ENCODE measurements at regions not wholly inside any gene's neighbourhood (a gene's known extent, or its start where the extent isn't known, plus 50 kb on each side); places are given as distances from the start of the nearest gene placed in this dataset.

GRCh38 chr6:81818901-81819361, 66.5 kb upstream of the TENT5A start:
- DNase-seq (ENCODE audit: low read depth): no peak

DNA sequence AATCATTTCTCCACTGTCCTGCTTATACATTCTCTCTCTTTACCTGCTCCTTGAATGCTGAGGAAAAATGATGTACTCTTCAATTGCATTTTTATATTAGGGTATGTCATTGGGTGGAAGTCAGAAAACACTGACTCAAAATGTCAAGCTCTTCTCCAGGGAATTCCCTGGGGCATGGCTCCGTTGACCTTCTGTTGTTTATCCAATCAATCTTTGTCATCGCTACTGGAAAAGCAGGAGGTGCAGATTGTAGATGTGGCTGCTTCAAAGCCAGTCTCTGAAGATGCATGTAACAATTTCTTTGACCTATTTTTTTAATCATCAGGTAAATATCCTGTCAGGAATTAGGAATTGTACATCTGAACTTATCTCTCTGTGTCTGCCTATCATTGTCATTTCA, 63.9 kb upstream of the TENT5A start:
- no peak for DNase-seq (ENCODE audit: low read depth)

DNA sequence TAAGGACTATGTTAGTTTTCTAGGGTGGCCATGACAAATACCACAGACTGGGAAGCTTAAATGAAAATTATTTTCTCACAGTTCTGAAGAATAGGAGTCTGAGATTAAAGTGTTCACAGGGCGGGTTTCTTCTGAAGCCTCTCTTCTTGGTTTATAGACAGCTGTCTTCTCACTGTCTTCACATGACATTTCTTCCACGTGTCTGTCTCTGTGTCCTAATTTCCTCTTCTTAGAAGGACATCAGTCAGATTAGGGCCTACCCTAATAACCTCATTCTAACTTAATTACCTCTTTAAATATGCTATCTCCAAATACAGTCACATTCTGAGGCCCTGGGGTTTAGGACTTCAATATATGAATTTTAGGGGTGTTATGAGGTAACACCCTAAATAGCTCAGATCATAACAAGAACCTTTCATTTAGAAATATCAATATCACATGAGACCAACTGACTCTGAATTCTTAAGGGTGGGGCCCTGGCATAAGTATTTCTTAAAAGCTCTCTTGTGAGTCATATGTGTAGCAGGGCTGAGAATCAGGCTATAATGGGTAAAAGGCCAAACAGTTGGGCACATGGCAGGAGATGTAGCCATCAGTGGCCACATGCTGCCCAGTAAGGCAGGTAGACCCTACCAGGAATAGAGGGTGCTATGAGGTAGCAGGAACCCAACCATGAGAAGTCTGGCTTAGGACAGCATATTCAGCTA, 62.0 kb upstream of the TENT5A start:
- DNase-seq (ENCODE audit: low read depth): peak; percentile 39

DNA sequence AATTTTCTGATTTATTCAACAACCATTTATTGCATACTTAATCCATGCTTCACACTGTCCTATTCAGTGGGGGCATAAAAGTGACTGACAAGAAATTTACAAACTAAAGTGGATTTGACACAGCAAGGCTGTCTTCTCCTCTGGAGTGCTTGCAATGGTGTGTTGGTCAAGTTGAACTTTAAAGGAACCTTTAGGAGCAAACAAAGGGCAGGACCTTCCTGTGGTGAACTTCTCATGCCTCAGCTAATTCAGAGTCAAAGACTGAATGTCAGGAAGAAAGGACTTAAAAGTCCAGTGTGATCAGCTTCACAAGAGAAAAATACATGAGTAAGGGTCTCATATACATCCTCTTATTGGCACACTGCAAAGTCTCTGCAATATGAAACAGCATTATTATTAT, 60.8 kb upstream of the TENT5A start:
- DNase-seq (ENCODE audit: low read depth): no peak

- no peak for DNase-seq (ENCODE audit: low read depth)
Observed at GRCh38 chr6:81812401-81812800, 59.9 kb upstream of the TENT5A start.

- DNase-seq (ENCODE audit: low read depth): no peak
Observed at GRCh38 chr6:81808851-81809570, 56.5 kb upstream of the TENT5A start.

DNA sequence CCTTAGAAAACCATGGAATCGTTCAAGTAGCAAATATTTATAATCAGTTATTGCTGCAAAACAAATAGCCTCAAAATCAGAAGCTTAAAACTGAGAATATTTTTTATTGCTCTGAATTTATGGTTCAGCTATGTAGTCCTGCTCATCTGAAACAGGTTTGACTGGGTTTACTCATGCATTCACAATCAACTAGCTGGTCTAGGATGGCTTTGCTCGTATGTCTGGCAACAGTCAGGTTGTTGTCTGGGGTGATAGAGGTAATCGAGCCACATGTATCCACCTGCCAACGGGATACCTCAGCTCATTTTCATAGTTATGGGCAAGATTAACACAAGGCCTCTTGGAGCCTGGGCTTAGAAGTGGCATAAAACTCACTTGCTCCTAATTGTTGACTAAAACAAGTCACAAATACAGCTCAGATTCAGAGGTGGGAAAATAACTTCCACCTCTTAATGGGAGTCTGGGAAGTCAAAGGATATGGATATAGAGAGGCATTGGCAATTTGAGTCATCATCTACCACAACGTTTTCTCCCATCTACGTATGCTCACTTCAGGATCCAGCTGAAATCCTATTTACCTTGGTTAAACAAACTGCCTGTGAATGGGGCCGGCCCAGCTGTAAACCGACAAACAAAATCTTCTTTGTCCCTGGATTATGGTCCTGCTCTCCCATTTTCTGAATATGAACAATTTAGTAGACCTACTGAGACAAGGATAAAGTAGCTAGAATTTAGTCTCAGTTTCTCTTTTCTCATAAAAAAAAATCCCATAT, 54.5 kb upstream of the TENT5A start:
- DNase-seq (ENCODE audit: low read depth): no peak

- DNase-seq (ENCODE audit: low read depth): no peak
Observed at GRCh38 chr6:81802356-81802755, 49.9 kb upstream of the TENT5A start.
